Uterus (tissue), 3 donors: ENCODE measurements at regions not wholly inside any gene's neighbourhood (a gene's known extent, or its start where the extent isn't known, plus 50 kb on each side); places are given as distances from the start of the nearest gene placed in this dataset.

Experiments
- DNase-seq, 2 donors: peaks; one replicate each; pipeline ENCODE4 v3.0.0-alpha.2; 2019 to 2020
- H3K27ac ChIP-seq, 2 donors: fragments of 200-600 bp; sonication (generic); 1 replicate in 1 of 2; 2 replicates in 1 of 2; pipeline ENCODE4 v1.5.1; 2016 to 2018
- H3K27me3 ChIP-seq, 2 donors: fragments of 200-600 bp; sonication (generic); one replicate each; pipeline ENCODE4 v1.5.1; 2018 to 2019; ENCODE audit warnings: control low read depth in 1 of 2
- H3K36me3 ChIP-seq, 2 donors: fragments of 200-600 bp; sonication (generic); one replicate each; pipeline ENCODE4 v1.5.1; 2019; ENCODE audit warnings: control low read depth in 1 of 2
- H3K4me1 ChIP-seq, 2 donors: fragments of 200-600 bp; sonication (generic); one replicate each; pipeline ENCODE4 v1.5.1; 2018 to 2019; ENCODE audit warnings: control low read depth in 1 of 2
- H3K4me3 ChIP-seq, 2 donors: fragments of 200-600 bp; sonication (generic); 1 replicate in 1 of 2; 2 replicates in 1 of 2; pipeline ENCODE4 v1.5.1; 2018 to 2019; ENCODE audit warnings: mild to moderate bottlenecking in 1 of 2
- H3K9me3 ChIP-seq, 2 donors: fragments of 200-600 bp; sonication (generic); one replicate each; pipeline ENCODE4 v1.5.1; 2019; ENCODE audit warnings: control low read depth in 1 of 2
- POLR2A ChIP-seq, 2 donors: fragments of 450-650 bp; IDR thresholded peaks; one replicate each; pipeline ENCODE4 v1.6.1; 2016; ENCODE audit warnings: antibody characterized with exemption in 2 of 2, mild to moderate bottlenecking in 1 of 2, moderate library complexity in 1 of 2
- intact Hi-C: fragments of 100-400 bp; cut with DNase I; formaldehyde crosslinking; loops from one replicate; pipeline ENCODE4 v1.15.1; 2023; ENCODE audit warnings: low total_unique reads
- TF ChIP-seq, protein P1 (sequence below), 4 experiments: fragments of 200-600 bp in 2 of 4; fragments of 450-650 bp in 2 of 4; sonication (generic) in 2 of 4; IDR thresholded peaks; one replicate each; pipeline ENCODE4 v1.5.1; 2016 to 2019; ENCODE audit warnings: antibody characterized with exemption in 4 of 4, mild to moderate bottlenecking in 2 of 4, moderate library complexity in 1 of 4
- donor health status: DM: yes; HTN: yes; CAD: no.

DNA sequence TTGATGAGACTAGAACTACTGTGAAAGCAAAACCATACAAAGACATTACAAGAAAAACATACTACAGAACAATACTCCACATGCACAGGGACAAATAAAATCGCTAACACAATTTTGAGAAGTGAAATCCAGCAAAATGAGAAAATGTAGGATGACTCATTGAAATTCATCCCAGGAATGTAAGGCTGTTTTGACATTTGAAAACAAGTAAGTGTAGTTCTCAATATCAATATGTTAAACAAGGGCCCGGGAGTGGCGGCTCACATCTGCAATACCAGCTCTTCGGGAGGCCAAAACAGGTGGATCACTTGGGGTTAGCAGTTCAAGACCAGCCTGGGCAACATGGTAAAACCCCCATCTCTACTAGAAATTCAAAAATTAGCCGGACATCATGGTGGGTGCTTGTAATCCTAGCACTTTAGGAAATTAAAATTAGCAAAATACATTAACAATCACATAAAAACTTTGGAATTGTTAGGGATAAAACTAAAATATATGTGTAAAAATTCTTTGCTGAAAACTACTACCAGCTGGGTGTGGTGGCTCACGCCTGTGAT is 113.7 kb upstream of the ADARB2 start:
- DNase-seq, result no peak
- intact Hi-C loops, result no loop called here
- H3K27me3 ChIP-seq, result no peaks in the 10 kb centered on the region
- no peaks in the 10 kb centered on the region for H3K4me1 ChIP-seq
- no peak overlapping the region for H3K4me3 ChIP-seq
- no peaks in the 10 kb centered on the region for H3K36me3 ChIP-seq
- no peak overlapping the region for H3K27ac ChIP-seq
- no peak for TF ChIP-seq POLR2A (IDR thresholded peaks at IDR 0.05)
- TF ChIP-seq, protein P1, sequence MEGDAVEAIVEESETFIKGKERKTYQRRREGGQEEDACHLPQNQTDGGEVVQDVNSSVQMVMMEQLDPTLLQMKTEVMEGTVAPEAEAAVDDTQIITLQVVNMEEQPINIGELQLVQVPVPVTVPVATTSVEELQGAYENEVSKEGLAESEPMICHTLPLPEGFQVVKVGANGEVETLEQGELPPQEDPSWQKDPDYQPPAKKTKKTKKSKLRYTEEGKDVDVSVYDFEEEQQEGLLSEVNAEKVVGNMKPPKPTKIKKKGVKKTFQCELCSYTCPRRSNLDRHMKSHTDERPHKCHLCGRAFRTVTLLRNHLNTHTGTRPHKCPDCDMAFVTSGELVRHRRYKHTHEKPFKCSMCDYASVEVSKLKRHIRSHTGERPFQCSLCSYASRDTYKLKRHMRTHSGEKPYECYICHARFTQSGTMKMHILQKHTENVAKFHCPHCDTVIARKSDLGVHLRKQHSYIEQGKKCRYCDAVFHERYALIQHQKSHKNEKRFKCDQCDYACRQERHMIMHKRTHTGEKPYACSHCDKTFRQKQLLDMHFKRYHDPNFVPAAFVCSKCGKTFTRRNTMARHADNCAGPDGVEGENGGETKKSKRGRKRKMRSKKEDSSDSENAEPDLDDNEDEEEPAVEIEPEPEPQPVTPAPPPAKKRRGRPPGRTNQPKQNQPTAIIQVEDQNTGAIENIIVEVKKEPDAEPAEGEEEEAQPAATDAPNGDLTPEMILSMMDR (IDR thresholded peaks at IDR 0.05), result no peak
- H3K9me3 ChIP-seq, result no peaks in the 10 kb centered on the region

DNA sequence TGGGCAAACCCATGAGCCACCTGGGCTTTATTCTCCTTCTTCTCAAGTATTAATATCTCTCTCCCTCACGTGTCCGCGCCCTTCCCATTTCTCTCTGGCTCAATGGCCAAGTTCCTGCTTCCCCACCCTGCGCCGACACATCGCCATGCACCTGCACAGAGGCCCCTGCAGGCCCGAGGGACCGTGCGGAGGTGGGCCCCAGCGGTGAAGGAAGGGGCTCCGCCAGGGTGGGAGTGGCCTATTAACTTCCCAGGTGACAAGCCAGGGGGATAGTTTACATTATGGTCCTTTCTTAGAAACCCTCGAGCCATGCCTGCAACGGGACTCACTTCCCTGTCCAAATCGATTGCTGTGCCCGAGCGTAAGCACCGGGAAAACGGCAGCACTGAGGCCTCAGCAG is 110.0 kb upstream of the ADARB2 start:
- TF ChIP-seq, protein P1 (IDR thresholded peaks at IDR 0.05), result no peak
- no peak for TF ChIP-seq POLR2A (IDR thresholded peaks at IDR 0.05)
- intact Hi-C loops, result no loop called here
- Histone ChIP-seq H3K36me3 (no peaks in the 10 kb centered on the region), H3K27ac (no peak overlapping the region), H3K4me1 (no peaks in the 10 kb centered on the region), H3K4me3 (no peak overlapping the region), H3K27me3 (no peaks in the 10 kb centered on the region), H3K9me3 (no peaks in the 10 kb centered on the region)
- no peak for DNase-seq

DNA sequence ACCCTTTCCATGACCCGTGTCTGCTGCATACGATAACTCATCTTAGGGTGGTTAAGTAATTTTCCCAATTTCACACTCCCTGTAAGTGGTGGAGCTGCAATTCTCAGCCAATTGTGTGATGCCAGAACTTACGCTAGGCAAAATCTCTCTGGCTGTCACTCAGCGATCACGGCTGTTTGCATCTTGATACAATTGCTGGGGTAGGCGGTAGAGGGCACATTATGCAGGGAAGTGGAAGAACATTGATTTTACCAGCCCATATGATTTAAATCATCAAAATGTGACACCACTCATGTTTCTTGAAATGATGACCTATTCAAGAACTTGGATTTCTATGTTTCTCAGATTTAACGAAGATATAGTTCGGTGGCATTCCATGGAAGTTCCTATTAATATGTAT is 108.7 kb upstream of the ADARB2 start:
- no peak for DNase-seq
- intact Hi-C loops, result no loop called here
- H3K4me3 ChIP-seq, result no peak overlapping the region
- no peaks in the 10 kb centered on the region for H3K4me1 ChIP-seq
- TF ChIP-seq POLR2A (IDR thresholded peaks at IDR 0.05), result no peak
- TF ChIP-seq, protein P1 (IDR thresholded peaks at IDR 0.05), result no peak
- H3K9me3 ChIP-seq, result no peaks in the 10 kb centered on the region
- no peaks in the 10 kb centered on the region for H3K36me3 ChIP-seq
- H3K27ac ChIP-seq, result no peak overlapping the region
- H3K27me3 ChIP-seq, result no peaks in the 10 kb centered on the region

DNA sequence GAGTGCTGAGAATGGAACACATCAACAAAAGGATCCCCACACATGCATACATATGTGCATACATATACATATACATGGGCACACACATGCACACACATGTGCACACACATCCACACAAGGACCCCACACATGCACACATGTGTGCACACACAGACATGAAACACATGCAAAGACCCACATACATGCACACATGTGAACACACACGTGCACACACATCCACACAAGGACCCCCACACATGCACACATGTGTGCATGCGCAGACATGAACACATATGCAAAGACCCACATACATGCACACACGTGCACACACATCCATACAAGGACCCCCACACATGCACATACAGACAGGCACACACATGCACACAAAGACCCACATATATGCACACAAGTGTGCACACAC is 104.4 kb upstream of the ADARB2 start:
- Histone ChIP-seq H3K36me3 (no peaks in the 10 kb centered on the region), H3K4me1 (no peaks in the 10 kb centered on the region), H3K4me3 (no peak overlapping the region), H3K27ac (no peak overlapping the region), H3K9me3 (no peaks in the 10 kb centered on the region), H3K27me3 (no peaks in the 10 kb centered on the region)
- TF ChIP-seq, protein P1 (IDR thresholded peaks at IDR 0.05), result no peak
- no peak for TF ChIP-seq POLR2A (IDR thresholded peaks at IDR 0.05)
- no peak for DNase-seq
- intact Hi-C loops, result no loop called here

DNA sequence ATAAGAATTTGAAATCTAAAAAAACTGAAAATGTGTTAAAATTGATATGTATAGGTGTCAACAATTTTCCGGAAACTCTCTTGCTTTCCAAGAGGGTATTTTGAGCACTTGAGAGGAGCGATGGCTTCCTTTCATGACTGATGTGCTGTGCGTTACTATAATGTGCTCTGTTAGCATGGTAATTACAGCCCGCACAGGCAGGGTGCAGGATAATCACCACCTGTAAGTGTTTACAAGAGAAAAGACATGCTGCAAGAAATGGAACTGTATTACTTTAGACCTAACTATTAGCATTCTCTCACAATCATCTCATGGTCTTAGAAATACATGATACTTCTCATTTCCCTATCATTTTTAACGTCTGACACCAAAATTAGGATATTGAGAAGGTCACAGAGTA is 92.4 kb upstream of the ADARB2 start:
- TF ChIP-seq, protein P1 (IDR thresholded peaks at IDR 0.05), result no peak
- TF ChIP-seq POLR2A (IDR thresholded peaks at IDR 0.05), result no peak
- no peaks in the 10 kb centered on the region for H3K36me3 ChIP-seq
- no peak overlapping the region for H3K4me3 ChIP-seq
- no peaks in the 10 kb centered on the region for H3K4me1 ChIP-seq
- no peak overlapping the region for H3K27ac ChIP-seq
- H3K9me3 ChIP-seq, result no peaks in the 10 kb centered on the region
- DNase-seq, result no peak
- H3K27me3 ChIP-seq, result no peaks in the 10 kb centered on the region
- intact Hi-C loops, result no loop called here
